KBM-7 (cell line): ENCODE measurements at regions not wholly inside any gene's neighbourhood (a gene's known extent, or its start where the extent isn't known, plus 50 kb on each side); places are given as distances from the start of the nearest gene placed in this dataset.
"Not testable (repeated sequence)": the region's sequence is repeated elsewhere in the genome, so short reads cannot be mapped to it uniquely, and the experiment has no call there.

Experiments used
- DNase-seq: peaks from one replicate; pipeline ENCODE4 v3.0.0-alpha.2; 2015
- in situ Hi-C: fragments of 300-500 bp; cut with MboI; formaldehyde crosslinking; loops from 2 replicates; pipeline ENCODE4 v1.14.3; 2020; ENCODE audit warnings: low sequenced_read_pairs, low pct_unique_long_range_greater_than_20kb, mixed read lengths

GRCh38 chr2:183495589-183496267, 371.5 kb downstream of the NUP35 start:
- no peak for DNase-seq
- in situ Hi-C loops = no loop called here

DNA sequence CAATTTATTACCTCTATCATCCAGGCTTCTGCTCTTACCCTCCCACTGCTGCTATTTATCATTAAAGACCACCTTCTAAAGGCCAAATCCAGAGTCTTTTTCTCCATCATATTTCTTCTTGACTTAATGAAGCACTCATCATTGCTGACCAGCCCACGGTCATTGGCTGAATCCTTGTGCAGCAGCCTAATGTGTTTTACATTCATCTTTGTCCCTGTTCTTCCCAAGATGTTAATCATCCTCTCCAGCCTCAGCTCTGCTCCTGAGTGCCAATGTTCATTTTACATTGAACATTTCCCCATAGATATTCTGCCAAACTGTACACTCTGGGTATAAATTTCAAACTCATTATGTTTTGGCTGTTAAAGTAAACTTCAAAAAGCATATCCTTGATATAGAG, 373.6 kb downstream of the NUP35 start:
- in situ Hi-C loops = no loop called here
- DNase-seq = no peak

GRCh38 chr2:183505911-183506310, 381.7 kb downstream of the NUP35 start:
- in situ Hi-C loops = no loop called here
- no peak for DNase-seq

- no peak for DNase-seq
- in situ Hi-C loops = no loop called here
Observed at GRCh38 chr2:183511154-183511553, 386.9 kb downstream of the NUP35 start.

GRCh38 chr2:183519371-183520056, 395.3 kb downstream of the NUP35 start:
- no peak for DNase-seq
- in situ Hi-C loops = no loop called here

DNA sequence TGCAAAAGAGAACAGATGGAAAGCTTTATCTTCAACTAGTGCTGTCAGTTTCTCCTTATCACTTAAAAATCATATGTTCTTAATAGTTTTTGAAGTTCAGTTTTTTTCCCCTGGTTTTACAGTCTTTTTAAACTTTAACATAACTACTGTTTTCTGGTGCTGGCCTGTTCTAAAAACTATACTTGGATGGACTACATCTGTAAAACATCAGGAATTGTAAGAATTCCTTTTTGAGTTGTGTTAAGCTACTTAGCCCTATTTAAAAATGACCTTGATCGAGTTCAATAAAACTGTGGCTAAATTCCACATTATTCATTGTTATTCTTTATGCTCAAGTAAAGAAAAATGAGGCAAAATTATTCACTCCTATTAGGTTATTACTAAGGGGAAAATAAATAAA, 397.7 kb downstream of the NUP35 start:
- no peak for DNase-seq
- in situ Hi-C loops = no loop called here

DNA sequence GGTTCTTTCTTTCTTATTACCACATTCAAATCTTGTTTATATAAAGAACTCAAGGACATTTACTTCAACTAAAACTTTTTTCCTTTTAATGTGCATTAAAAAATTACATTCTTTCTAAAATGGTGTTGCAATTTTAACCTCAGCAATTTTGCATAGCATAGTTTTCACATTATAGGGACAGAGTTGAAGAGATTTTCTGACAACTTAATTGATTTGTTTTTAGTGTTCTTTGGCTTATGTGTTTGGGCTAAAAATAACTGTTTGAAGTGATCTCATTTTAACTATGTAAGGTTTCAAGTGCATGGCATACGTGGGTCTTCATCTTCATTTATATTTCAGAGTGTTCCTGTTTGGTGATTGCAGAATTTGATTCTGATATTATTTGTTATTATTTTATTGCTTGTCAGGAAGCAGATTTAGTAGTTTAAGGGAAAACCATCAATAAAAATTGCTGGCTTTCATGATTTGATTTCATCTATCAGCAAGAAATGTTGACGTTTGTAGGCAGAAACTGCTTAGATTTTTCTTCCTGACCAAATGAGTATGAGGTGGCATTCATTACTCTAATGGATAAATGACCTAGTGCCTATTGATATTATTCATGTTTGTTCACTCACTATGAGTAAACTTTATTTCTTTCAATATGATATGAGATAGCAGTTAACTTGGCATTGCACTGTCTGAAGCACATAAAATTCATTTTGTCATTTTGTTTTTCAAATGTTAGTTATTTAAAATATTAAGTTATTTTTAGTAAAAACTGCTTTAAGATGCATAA, 398.4 kb downstream of the NUP35 start:
- no peak for DNase-seq
- in situ Hi-C loops = no loop called here

DNA sequence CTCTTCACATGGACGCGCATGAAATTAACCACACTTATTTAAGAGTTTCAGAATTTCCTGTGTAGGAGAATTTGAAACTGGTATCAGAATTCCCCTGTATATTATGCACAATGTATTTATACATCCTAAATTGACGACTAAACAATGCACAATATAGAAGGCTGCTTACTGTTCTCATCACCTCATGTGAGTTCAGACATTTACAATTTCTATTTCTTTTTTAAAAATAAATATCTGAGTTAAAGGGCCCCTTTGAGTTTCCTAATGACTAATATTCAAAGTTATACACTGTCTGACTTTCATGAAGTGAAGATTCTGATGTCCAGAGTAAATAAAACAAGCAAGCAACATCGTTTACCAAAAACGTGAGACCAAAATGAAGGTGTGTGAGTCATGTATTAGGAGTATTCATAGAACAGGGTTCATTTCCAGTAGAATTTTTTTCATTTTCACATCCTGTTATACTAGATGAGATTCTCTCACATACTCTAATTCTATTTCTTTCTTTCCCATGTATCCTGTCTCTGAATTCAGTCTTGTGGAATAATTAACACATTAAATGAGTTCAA, 406.2 kb downstream of the NUP35 start:
- in situ Hi-C loops = no loop called here
- DNase-seq = no peak

DNA sequence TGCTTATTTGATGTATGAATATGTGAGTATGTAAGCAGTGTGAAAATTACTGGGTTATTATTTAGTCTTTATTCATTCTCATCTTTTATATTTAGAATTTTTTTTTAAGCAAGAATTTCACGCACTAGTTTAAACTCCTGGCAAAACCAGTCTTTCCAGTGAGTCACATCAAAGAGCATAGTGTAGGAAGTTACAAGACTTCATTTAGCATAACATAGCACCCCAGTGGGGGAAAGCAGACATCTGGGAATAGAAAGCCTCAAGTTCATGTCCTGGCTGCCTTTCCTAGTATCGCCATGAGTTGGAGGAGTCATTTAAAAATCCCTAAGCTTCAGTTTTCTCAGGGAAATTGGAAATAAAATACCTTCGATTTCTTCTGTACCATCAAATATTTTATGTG, 408.3 kb downstream of the NUP35 start:
- in situ Hi-C loops = no loop called here
- no peak for DNase-seq

- no peak for DNase-seq
- in situ Hi-C loops = no loop called here
Observed at GRCh38 chr2:183533021-183533420, 408.8 kb downstream of the NUP35 start.

- no peak for DNase-seq
- in situ Hi-C loops = no loop called here
Observed at GRCh38 chr2:183536290-183536689, 412.0 kb downstream of the NUP35 start.

DNA sequence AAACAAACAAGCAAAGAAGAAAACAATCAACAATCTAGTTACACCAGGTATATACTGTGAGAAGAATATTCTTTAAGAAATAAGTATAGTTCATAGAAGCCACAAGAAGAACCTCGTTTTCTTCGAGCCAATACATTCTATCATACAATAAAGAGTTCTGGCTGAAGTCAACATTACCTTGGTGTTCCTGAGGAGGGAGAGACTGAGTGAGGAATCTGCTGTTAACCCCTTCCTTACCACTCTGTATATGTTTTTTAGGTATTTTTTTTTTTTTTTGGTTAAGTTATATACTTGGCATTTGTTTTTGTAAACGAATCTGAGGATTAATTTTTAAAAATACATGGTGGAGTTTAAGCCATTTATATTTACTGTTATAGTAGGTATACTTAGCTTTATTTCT, 412.5 kb downstream of the NUP35 start:
- in situ Hi-C loops = no loop called here
- DNase-seq = no peak

- DNase-seq = no peak
- in situ Hi-C loops = no loop called here
Observed at GRCh38 chr2:183541766-183542165, 417.5 kb downstream of the NUP35 start.

DNA sequence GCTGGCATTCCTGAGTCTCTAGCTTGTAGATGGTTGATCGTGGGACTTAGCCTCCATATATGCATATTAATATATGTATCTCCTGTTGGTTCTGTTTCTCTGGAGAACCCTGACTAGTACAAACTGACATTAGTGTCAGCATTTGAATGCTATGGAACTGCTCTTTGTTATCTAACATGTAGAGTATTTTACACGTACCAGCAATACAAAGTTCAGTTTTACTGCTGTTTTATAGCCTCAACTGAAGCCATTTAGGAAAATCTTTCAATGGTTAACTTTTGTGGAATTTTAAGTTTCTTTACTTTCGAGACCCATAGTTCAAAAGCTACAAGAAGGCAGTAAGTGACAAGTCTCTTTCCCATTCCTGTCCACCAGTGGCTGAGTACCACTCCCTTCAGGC, 418.4 kb downstream of the NUP35 start:
- in situ Hi-C loops = no loop called here

GRCh38 chr2:183543222-183543621, 419.0 kb downstream of the NUP35 start:
- DNase-seq = no peak

More for the DNA sequence above, 418.4 kb downstream of the NUP35 start:
- no peak for DNase-seq

DNA sequence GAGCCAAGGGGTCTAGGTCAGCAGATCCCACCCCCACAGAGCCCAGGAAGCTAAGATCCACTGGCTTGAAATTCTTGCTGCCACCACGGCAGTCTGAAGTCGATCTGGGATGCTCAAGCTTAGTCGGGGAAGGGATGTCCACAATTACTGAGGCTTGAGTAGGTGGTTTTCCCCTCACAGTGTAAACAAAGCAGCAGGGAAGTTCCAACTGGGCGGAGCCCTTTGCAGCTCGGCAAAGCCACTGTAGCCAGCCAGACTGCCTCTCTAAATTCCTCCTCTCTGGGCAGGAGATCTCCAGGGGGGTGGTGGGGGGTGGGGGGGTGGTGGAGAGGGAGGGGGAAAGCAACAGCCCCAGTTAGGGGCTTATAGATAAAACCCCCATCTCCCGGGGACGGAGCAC, 419.5 kb downstream of the NUP35 start:
- no peak for DNase-seq
- in situ Hi-C loops = no loop called here

More at GRCh38 chr2:183543222-183543621, 419.0 kb downstream of the NUP35 start:
- in situ Hi-C loops = no loop called here

DNA sequence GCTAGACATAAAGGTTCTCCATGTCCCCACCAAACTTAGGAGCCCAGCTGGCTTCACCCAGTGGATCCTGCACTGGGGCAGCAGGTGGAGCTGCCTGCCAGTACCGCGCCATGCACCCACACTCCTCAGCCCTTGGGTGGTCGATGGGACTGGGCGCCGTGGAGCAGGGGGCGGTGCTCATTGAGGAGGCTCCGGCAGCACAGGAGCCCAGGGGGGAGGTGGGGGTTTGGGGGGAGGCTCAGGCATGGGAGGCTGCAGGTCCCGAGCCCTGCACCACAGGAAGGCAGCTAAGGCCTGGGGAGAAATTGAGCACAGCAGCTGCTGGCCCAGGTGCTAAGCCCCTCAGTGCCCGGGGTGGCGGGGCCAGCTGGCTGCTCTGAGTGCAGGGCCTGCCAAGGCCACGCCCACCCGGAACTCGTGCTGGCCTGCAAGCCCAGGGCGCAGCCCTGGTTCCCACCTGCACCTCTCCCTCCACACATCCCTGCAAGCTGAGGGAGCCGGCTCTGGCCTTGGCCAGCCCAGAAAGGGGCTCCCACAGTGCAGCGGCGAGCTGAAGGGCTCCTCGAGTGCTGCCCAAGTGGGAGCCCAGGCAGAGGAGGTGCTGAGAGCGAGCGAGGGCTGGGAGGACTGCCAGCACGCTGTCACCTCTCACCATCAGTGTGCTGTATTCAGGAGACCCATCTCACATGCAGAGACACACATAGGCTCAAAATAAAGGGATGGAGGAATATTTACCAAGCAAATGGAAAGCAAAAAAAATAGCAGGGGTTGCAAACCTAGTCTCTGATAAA, 422.5 kb downstream of the NUP35 start:
- in situ Hi-C loops = not testable (repeated sequence)

GRCh38 chr2:183552716-183553115, 428.5 kb downstream of the NUP35 start:
- in situ Hi-C loops = no loop called here
- no peak for DNase-seq

More for the DNA sequence above, 422.5 kb downstream of the NUP35 start:
- not testable (repeated sequence) for DNase-seq

DNA sequence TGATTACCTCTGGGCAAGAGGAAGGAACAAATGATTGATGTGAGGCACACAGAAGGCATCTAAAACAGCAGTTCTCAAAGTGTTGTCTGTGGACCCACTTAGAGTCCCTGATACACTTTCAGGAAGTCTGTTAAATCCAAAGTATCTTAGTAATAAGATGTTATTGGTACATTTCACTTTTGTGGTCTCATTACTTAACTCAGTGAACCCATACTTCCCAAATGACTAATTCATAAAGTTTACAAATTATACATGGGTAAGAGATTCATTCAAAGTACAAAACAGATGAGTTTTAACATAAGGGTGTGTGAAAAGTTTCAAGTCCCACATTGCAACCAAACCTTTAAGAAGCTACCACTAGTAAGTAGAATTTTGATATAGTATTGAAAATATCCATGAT, 440.5 kb downstream of the NUP35 start:
- in situ Hi-C loops = no loop called here

More for the DNA sequence above, 440.5 kb downstream of the NUP35 start:
- no peak for DNase-seq
